ENCODE measurements at regions not wholly inside any gene's neighbourhood (a gene's known extent, or its start where the extent isn't known, plus 50 kb on each side); places are given as distances from the start of the nearest gene placed in this dataset.

GRCh38 chr13:57829496-57829895 is 198.0 kb downstream of the PCDH17 start:
- Histone ChIP-seq H3K27me3 (ENCODE audit: control insufficient read depth in 2 of 2, insufficient read depth in 1 of 2, low read length in 1 of 2) (no peaks in the 10 kb centered on the region), H3K4me1 (ENCODE audit: control insufficient read depth in 2 of 2, insufficient read depth in 2 of 2, low read length in 2 of 2) (no peaks in the 10 kb centered on the region), H3K4me3 (ENCODE audit: low read length in 2 of 2) (no peak overlapping the region), H3K27ac (ENCODE audit: low read depth in 1 of 2, low read length in 1 of 2) (no peak overlapping the region), H3K36me3 (ENCODE audit: control insufficient read depth in 2 of 2, insufficient read depth in 2 of 2, low read length in 1 of 2) (no peaks in the 10 kb centered on the region), H3K9me3 (ENCODE audit: control insufficient read depth in 2 of 2, insufficient read depth in 1 of 2, low read length in 1 of 2) (peaks cover 0 to 4% of the 10 kb centered on the region in 2 donors)
- 95% methylated on average over 3 of the region's 3 CpGs for WGBS
- DNase-seq (ENCODE audit: low read depth in 6 of 9, low spot score in 9 of 9): no peak

- Histone ChIP-seq H3K9me3 (ENCODE audit: control insufficient read depth in 2 of 2, insufficient read depth in 1 of 2, low read length in 1 of 2) (peaks cover 0 to 4% of the 10 kb centered on the region in 2 donors), H3K27ac (ENCODE audit: low read depth in 1 of 2, low read length in 1 of 2) (no peak overlapping the region), H3K27me3 (ENCODE audit: control insufficient read depth in 2 of 2, insufficient read depth in 1 of 2, low read length in 1 of 2) (no peaks in the 10 kb centered on the region), H3K4me1 (ENCODE audit: control insufficient read depth in 2 of 2, insufficient read depth in 2 of 2, low read length in 2 of 2) (no peaks in the 10 kb centered on the region), H3K4me3 (ENCODE audit: low read length in 2 of 2) (no peak overlapping the region), H3K36me3 (ENCODE audit: control insufficient read depth in 2 of 2, insufficient read depth in 2 of 2, low read length in 1 of 2) (no peaks in the 10 kb centered on the region)
- 96% methylated on average over 8 of the region's 8 CpGs for WGBS
- no peak for DNase-seq (ENCODE audit: low read depth in 6 of 9, low spot score in 9 of 9)
Measured at GRCh38 chr13:57832187-57832586, 200.6 kb downstream of the PCDH17 start.

DNA sequence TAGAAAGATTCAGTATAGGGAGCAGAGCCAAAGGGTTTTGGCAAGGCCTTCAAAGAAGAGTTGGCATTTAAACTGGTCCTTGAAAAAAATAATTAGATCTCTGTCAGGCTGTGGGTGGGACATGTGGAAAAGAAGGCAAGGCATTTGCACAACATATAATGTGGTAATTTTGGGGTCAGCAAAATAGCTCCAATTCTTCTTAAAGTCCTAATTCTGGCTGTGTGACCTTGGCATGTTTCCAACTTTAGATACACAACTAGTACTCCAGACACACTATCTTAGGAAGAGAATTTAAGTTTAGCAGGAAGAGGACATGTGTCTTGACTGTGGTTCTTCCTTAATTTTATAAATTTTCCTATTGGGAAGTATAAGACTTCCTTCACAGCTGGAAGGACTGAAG is 206.3 kb downstream of the PCDH17 start:
- no peak for DNase-seq (ENCODE audit: low read depth in 6 of 9, low spot score in 9 of 9)
- H3K4me1 ChIP-seq (ENCODE audit: control insufficient read depth in 2 of 2, insufficient read depth in 2 of 2, low read length in 2 of 2): no peaks in the 10 kb centered on the region
- H3K9me3 ChIP-seq (ENCODE audit: control insufficient read depth in 2 of 2, insufficient read depth in 1 of 2, low read length in 1 of 2): no peaks in the 10 kb centered on the region
- no peak overlapping the region for H3K4me3 ChIP-seq (ENCODE audit: low read length in 2 of 2)
- H3K36me3 ChIP-seq (ENCODE audit: control insufficient read depth in 2 of 2, insufficient read depth in 2 of 2, low read length in 1 of 2): no peaks in the 10 kb centered on the region
- no peaks in the 10 kb centered on the region for H3K27me3 ChIP-seq (ENCODE audit: control insufficient read depth in 2 of 2, insufficient read depth in 1 of 2, low read length in 1 of 2)
- H3K27ac ChIP-seq (ENCODE audit: low read depth in 1 of 2, low read length in 1 of 2): no peak overlapping the region

DNA sequence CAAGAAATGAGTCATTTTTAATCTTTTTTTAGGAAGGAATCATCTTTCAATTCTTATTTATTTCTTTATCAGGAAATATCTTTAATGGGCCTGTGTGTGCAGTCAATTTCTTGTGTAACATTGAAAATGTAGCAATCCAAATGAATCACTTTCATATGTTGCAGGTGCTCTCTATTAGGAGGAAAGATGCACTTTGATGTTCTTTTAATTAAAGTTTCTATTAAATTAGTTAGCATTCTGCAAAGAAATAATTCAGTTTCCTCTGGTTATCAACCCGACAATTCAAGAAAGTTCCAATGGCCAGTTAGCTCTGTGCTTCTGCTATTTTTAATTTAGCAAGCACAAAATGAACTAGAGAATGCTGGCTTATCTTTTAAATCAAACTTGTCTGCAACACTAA is 212.0 kb downstream of the PCDH17 start:
- no peak overlapping the region for H3K27ac ChIP-seq (ENCODE audit: low read depth in 1 of 2, low read length in 1 of 2)
- H3K36me3 ChIP-seq (ENCODE audit: control insufficient read depth in 2 of 2, insufficient read depth in 2 of 2, low read length in 1 of 2): no peaks in the 10 kb centered on the region
- 45% methylated on average over 1 of the region's 1 CpG for WGBS
- no peaks in the 10 kb centered on the region for H3K27me3 ChIP-seq (ENCODE audit: control insufficient read depth in 2 of 2, insufficient read depth in 1 of 2, low read length in 1 of 2)
- H3K4me3 ChIP-seq (ENCODE audit: low read length in 2 of 2): no peak overlapping the region
- peaks cover 0 to 3% of the 10 kb centered on the region in 2 donors for H3K9me3 ChIP-seq (ENCODE audit: control insufficient read depth in 2 of 2, insufficient read depth in 1 of 2, low read length in 1 of 2)
- DNase-seq (ENCODE audit: low read depth in 6 of 9, low spot score in 9 of 9): no peak
- H3K4me1 ChIP-seq (ENCODE audit: control insufficient read depth in 2 of 2, insufficient read depth in 2 of 2, low read length in 2 of 2): no peaks in the 10 kb centered on the region

- Histone ChIP-seq H3K27ac (ENCODE audit: low read depth in 1 of 2, low read length in 1 of 2) (no peak overlapping the region), H3K9me3 (ENCODE audit: control insufficient read depth in 2 of 2, insufficient read depth in 1 of 2, low read length in 1 of 2) (peaks cover 0 to 3% of the 10 kb centered on the region in 2 donors), H3K4me1 (ENCODE audit: control insufficient read depth in 2 of 2, insufficient read depth in 2 of 2, low read length in 2 of 2) (no peaks in the 10 kb centered on the region), H3K4me3 (ENCODE audit: low read length in 2 of 2) (no peak overlapping the region), H3K27me3 (ENCODE audit: control insufficient read depth in 2 of 2, insufficient read depth in 1 of 2, low read length in 1 of 2) (no peaks in the 10 kb centered on the region), H3K36me3 (ENCODE audit: control insufficient read depth in 2 of 2, insufficient read depth in 2 of 2, low read length in 1 of 2) (no peaks in the 10 kb centered on the region)
- DNase-seq (ENCODE audit: low read depth in 6 of 9, low spot score in 9 of 9): no peak
- 86% methylated on average over 4 of the region's 4 CpGs for WGBS
Measured at GRCh38 chr13:57846600-57847173, 215.1 kb downstream of the PCDH17 start.

- 65% methylated on average over 1 of the region's 1 CpG for WGBS
- H3K36me3 ChIP-seq (ENCODE audit: control insufficient read depth in 2 of 2, insufficient read depth in 2 of 2, low read length in 1 of 2): no peaks in the 10 kb centered on the region
Measured at GRCh38 chr13:57857945-57858344, 226.4 kb downstream of the PCDH17 start.

GRCh38 chr13:57858376-57858775 is 226.8 kb downstream of the PCDH17 start:
- Histone ChIP-seq H3K27me3 (ENCODE audit: control insufficient read depth in 2 of 2, insufficient read depth in 1 of 2, low read length in 1 of 2) (no peaks in the 10 kb centered on the region), H3K4me1 (ENCODE audit: control insufficient read depth in 2 of 2, insufficient read depth in 2 of 2, low read length in 2 of 2) (no peaks in the 10 kb centered on the region), H3K9me3 (ENCODE audit: control insufficient read depth in 2 of 2, insufficient read depth in 1 of 2, low read length in 1 of 2) (no peaks in the 10 kb centered on the region), H3K36me3 (ENCODE audit: control insufficient read depth in 2 of 2, insufficient read depth in 2 of 2, low read length in 1 of 2) (no peaks in the 10 kb centered on the region), H3K27ac (ENCODE audit: low read depth in 1 of 2, low read length in 1 of 2) (no peak overlapping the region), H3K4me3 (ENCODE audit: low read length in 2 of 2) (no peak overlapping the region)
- no peak for DNase-seq (ENCODE audit: low read depth in 6 of 9, low spot score in 9 of 9)

More at GRCh38 chr13:57857945-57858344, 226.4 kb downstream of the PCDH17 start:
- Histone ChIP-seq H3K27ac (ENCODE audit: low read depth in 1 of 2, low read length in 1 of 2) (no peak overlapping the region), H3K27me3 (ENCODE audit: control insufficient read depth in 2 of 2, insufficient read depth in 1 of 2, low read length in 1 of 2) (no peaks in the 10 kb centered on the region), H3K4me3 (ENCODE audit: low read length in 2 of 2) (no peak overlapping the region), H3K9me3 (ENCODE audit: control insufficient read depth in 2 of 2, insufficient read depth in 1 of 2, low read length in 1 of 2) (no peaks in the 10 kb centered on the region), H3K4me1 (ENCODE audit: control insufficient read depth in 2 of 2, insufficient read depth in 2 of 2, low read length in 2 of 2) (no peaks in the 10 kb centered on the region)
- DNase-seq (ENCODE audit: low read depth in 6 of 9, low spot score in 9 of 9): no peak

- Histone ChIP-seq H3K27me3 (ENCODE audit: control insufficient read depth in 2 of 2, insufficient read depth in 1 of 2, low read length in 1 of 2) (no peaks in the 10 kb centered on the region), H3K4me1 (ENCODE audit: control insufficient read depth in 2 of 2, insufficient read depth in 2 of 2, low read length in 2 of 2) (no peaks in the 10 kb centered on the region), H3K36me3 (ENCODE audit: control insufficient read depth in 2 of 2, insufficient read depth in 2 of 2, low read length in 1 of 2) (no peaks in the 10 kb centered on the region), H3K9me3 (ENCODE audit: control insufficient read depth in 2 of 2, insufficient read depth in 1 of 2, low read length in 1 of 2) (peaks cover 0 to 10% of the 10 kb centered on the region in 2 donors), H3K27ac (ENCODE audit: low read depth in 1 of 2, low read length in 1 of 2) (no peak overlapping the region), H3K4me3 (ENCODE audit: low read length in 2 of 2) (no peak overlapping the region)
- no peak for DNase-seq (ENCODE audit: low read depth in 6 of 9, low spot score in 9 of 9)
- 97% methylated on average over 1 of the region's 1 CpG for WGBS
Measured at GRCh38 chr13:57862879-57863278, 231.3 kb downstream of the PCDH17 start.

DNA sequence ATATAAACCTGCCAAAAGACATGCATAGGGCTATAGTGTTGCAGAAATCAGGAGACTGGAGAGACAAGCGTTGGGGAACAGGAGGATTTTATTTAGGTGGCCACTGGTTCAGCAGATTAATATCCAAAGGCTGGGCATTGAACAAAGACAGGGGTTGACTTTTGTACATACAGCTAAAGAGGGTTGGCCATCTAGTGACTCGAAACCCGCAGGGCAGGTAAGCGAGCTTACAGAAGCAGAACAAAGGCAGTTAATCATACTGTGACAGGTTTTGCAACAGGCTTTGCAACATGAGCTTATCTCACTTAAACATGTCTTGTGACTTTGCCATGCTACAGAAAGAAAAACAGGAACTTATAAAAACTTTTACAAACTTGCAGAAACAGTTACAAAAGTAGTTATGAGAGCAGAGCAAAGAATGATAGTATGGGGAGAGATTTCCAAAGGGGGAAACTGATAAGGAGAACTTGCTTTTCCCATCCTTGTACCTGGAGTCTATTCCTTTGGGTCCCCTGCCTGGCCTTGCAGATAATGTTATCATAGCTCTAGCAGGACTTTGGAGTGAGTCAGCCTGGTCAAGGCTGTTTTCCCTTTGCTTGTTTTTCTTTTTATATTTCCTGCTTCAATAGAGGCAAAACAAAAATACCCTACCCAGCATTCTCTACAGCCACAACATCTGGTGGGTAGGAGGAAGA is 234.2 kb downstream of the PCDH17 start:
- H3K36me3 ChIP-seq (ENCODE audit: control insufficient read depth in 2 of 2, insufficient read depth in 2 of 2, low read length in 1 of 2): no peaks in the 10 kb centered on the region
- no peak overlapping the region for H3K4me3 ChIP-seq (ENCODE audit: low read length in 2 of 2)
- peaks cover 0 to 10% of the 10 kb centered on the region in 2 donors for H3K9me3 ChIP-seq (ENCODE audit: control insufficient read depth in 2 of 2, insufficient read depth in 1 of 2, low read length in 1 of 2)
- H3K4me1 ChIP-seq (ENCODE audit: control insufficient read depth in 2 of 2, insufficient read depth in 2 of 2, low read length in 2 of 2): no peaks in the 10 kb centered on the region
- WGBS: 46% methylated on average over 4 of the region's 4 CpGs
- no peak for DNase-seq (ENCODE audit: low read depth in 6 of 9, low spot score in 9 of 9)
- H3K27ac ChIP-seq (ENCODE audit: low read depth in 1 of 2, low read length in 1 of 2): no peak overlapping the region
- no peaks in the 10 kb centered on the region for H3K27me3 ChIP-seq (ENCODE audit: control insufficient read depth in 2 of 2, insufficient read depth in 1 of 2, low read length in 1 of 2)

All from thymus (tissue), 11 donors.